Esophagus squamous epithelium (tissue), 5 donors: ENCODE measurements at regions not wholly inside any gene's neighbourhood (a gene's known extent, or its start where the extent isn't known, plus 50 kb on each side); places are given as distances from the start of the nearest gene placed in this dataset.

Experiments used
- DNase-seq: peaks from one replicate; lab custom pipeline; 2025; lab: John Stamatoyannopoulos, UW
- H3K27ac ChIP-seq, 4 donors: fragments of 200-600 bp; sonication (generic); one replicate each; pipeline ENCODE4 v1.5.1; 2016 to 2019; ENCODE audit warnings: mild to moderate bottlenecking in 1 of 4
- H3K27me3 ChIP-seq, 4 donors: fragments of 200-600 bp; sonication (generic); 1 replicate in 3 of 4; 2 replicates in 1 of 4; pipeline versions ENCODE4 v1.5.1 to v1.6.0; 2017 to 2021; ENCODE audit warnings: antibody characterized with exemption in 1 of 4
- H3K36me3 ChIP-seq, 3 donors: fragments of 200-600 bp; sonication (generic); one replicate each; pipeline ENCODE4 v1.5.1; 2016 to 2019
- H3K4me1 ChIP-seq, 3 donors: fragments of 200-600 bp; sonication (generic); one replicate each; pipeline ENCODE4 v1.5.1; 2017 to 2019
- H3K4me3 ChIP-seq, 4 donors: fragments of 200-600 bp; sonication (generic); 1 replicate in 3 of 4; 2 replicates in 1 of 4; pipeline ENCODE4 v1.5.1; 2016 to 2019; ENCODE audit warnings: mild to moderate bottlenecking in 2 of 4, moderate library complexity in 1 of 4
- H3K9me3 ChIP-seq, 3 donors: fragments of 200-600 bp; sonication (generic); one replicate each; pipeline ENCODE4 v1.5.1; 2016 to 2019
- POLR2A ChIP-seq, 4 donors: fragments of 450-650 bp; IDR thresholded peaks; one replicate each; pipeline ENCODE4 v1.6.1; 2017; ENCODE audit warnings: antibody characterized with exemption in 4 of 4, mild to moderate bottlenecking in 4 of 4, moderate library complexity in 3 of 4
- WGBS, 2 donors: methylation state at CpG; one replicate each; pipeline ENCODE4 v1.1.5; 2018; 5-methylcytosine and 5-hydroxymethylcytosine counted together
- intact Hi-C: fragments of 100-400 bp; cut with DNase I; formaldehyde crosslinking; loops from one replicate; pipeline ENCODE4 v1.15.0; 2022
- TF ChIP-seq, protein P1 (sequence below), 6 experiments: fragments of 450-650 bp in 4 of 6; fragments of 200-600 bp in 2 of 6; sonication (generic) in 2 of 6; IDR thresholded peaks; one replicate each; pipeline ENCODE4 v1.5.1; 2016 to 2019; ENCODE audit warnings: antibody characterized with exemption in 6 of 6, mild to moderate bottlenecking in 4 of 6, moderate library complexity in 4 of 6
- donor health status: DM: yes; HTN: yes; CAD: no.

DNA sequence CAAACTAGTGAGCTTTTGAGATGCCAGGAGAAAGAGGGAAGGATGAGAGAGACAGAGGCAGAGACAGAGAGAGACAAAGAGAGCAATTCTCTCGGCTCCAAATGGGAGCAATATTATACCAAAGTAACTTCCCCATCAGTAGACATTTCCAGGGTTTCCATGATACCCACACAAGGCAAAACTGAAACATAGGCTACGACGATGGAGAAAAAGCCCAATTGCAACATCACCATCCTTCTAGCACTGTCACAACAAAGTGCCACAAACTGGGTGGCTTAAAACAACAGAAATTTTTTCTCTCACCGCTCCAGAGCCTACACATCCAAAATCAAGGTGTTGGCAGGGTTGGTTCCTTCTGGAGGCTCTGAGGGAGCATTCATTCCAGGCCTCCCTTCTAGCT, 81.4 kb downstream of the KCTD12 start:
- TF ChIP-seq, protein P1, sequence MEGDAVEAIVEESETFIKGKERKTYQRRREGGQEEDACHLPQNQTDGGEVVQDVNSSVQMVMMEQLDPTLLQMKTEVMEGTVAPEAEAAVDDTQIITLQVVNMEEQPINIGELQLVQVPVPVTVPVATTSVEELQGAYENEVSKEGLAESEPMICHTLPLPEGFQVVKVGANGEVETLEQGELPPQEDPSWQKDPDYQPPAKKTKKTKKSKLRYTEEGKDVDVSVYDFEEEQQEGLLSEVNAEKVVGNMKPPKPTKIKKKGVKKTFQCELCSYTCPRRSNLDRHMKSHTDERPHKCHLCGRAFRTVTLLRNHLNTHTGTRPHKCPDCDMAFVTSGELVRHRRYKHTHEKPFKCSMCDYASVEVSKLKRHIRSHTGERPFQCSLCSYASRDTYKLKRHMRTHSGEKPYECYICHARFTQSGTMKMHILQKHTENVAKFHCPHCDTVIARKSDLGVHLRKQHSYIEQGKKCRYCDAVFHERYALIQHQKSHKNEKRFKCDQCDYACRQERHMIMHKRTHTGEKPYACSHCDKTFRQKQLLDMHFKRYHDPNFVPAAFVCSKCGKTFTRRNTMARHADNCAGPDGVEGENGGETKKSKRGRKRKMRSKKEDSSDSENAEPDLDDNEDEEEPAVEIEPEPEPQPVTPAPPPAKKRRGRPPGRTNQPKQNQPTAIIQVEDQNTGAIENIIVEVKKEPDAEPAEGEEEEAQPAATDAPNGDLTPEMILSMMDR (IDR thresholded peaks at IDR 0.05) = no peak
- no peak for TF ChIP-seq POLR2A (IDR thresholded peaks at IDR 0.05)
- intact Hi-C loops = no loop called here
- Histone ChIP-seq H3K9me3 (no peaks in the 10 kb centered on the region), H3K27ac (no peak overlapping the region), H3K36me3 (no peaks in the 10 kb centered on the region), H3K4me3 (no peak overlapping the region), H3K27me3 (no peaks in the 10 kb centered on the region), H3K4me1 (no peaks in the 10 kb centered on the region)
- WGBS, 2 donors = 76 to 88% methylated on average over 4 of the region's 4 CpGs
- no peak for DNase-seq

DNA sequence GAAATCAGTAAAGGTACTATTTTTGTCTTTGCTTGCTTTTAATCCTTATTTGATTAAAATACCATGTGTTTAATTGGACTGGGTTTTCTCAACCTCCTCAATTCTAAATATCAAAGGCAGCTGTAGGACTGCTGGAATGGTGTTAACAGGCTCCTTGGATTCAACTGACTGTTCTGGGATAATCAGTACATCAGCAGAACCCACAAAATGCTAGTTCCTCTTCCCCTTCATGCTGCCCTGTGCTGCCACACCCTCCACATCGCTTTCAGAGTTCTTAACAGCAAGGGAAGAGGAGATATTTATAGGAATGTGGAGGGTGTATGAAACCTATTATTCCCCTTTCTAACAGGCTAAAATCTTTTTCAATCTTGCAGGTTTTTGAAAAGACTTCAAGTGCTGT, 82.4 kb downstream of the KCTD12 start:
- WGBS, 2 donors = 71 to 100% methylated on average over 1 of the region's 1 CpG
- no peak for DNase-seq
- Histone ChIP-seq H3K9me3 (no peaks in the 10 kb centered on the region), H3K27me3 (no peaks in the 10 kb centered on the region), H3K36me3 (no peaks in the 10 kb centered on the region), H3K4me1 (no peaks in the 10 kb centered on the region), H3K27ac (no peak overlapping the region), H3K4me3 (no peak overlapping the region)
- TF ChIP-seq POLR2A (IDR thresholded peaks at IDR 0.05) = no peak
- TF ChIP-seq, protein P1 (IDR thresholded peaks at IDR 0.05) = no peak
- intact Hi-C loops = no loop called here

DNA sequence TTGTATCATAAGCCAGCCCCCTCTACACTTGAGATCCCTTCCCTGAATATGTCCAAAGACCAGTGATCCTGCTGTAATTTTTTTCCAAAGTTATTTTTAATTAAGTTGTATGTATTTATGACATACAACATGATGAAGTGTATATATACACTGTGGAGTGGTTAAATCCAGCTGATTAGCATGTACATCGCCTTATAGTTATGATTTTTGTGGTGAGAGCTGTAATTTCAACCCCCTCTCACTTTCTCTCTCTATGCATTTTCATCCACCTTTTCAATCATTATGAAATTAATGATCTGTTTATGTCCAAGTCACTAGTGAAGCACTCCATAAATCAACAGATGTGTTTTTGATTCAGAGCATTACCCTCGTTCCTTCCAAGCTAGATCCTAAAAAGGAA, 85.3 kb downstream of the KCTD12 start:
- intact Hi-C loops = no loop called here
- Histone ChIP-seq H3K36me3 (no peaks in the 10 kb centered on the region), H3K9me3 (no peaks in the 10 kb centered on the region), H3K4me3 (no peak overlapping the region), H3K27ac (no peak overlapping the region), H3K4me1 (no peaks in the 10 kb centered on the region), H3K27me3 (no peaks in the 10 kb centered on the region)
- 78 to 84% methylated on average over 2 of the region's 2 CpGs for WGBS, 2 donors
- TF ChIP-seq, protein P1 (IDR thresholded peaks at IDR 0.05) = no peak
- no peak for TF ChIP-seq POLR2A (IDR thresholded peaks at IDR 0.05)
- DNase-seq = no peak

DNA sequence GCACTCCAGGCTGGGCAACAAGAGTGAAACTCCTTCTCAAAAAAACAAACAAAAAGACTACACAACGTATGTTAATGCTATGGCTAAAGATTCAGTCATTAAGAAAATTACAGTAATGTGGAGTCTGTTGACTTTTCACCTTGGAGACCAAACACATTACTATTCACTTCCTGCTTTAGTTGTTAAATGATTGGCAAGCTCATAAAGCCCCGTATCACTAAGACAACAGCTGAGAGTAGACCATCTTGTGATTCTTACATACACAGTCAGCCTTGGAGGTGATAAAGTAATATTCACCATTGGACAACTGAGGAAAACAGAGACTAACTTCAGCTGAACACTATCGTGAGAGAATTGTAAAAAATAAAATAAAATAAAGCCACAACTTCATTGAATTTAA, 86.5 kb downstream of the KCTD12 start:
- Histone ChIP-seq H3K27me3 (no peaks in the 10 kb centered on the region), H3K4me1 (no peaks in the 10 kb centered on the region), H3K27ac (no peak overlapping the region), H3K4me3 (no peak overlapping the region), H3K9me3 (no peaks in the 10 kb centered on the region), H3K36me3 (no peaks in the 10 kb centered on the region)
- intact Hi-C loops = no loop called here
- DNase-seq = no peak
- 28 to 39% methylated on average over 3 of the region's 3 CpGs for WGBS, 2 donors
- TF ChIP-seq, protein P1 (IDR thresholded peaks at IDR 0.05) = no peak
- no peak for TF ChIP-seq POLR2A (IDR thresholded peaks at IDR 0.05)

DNA sequence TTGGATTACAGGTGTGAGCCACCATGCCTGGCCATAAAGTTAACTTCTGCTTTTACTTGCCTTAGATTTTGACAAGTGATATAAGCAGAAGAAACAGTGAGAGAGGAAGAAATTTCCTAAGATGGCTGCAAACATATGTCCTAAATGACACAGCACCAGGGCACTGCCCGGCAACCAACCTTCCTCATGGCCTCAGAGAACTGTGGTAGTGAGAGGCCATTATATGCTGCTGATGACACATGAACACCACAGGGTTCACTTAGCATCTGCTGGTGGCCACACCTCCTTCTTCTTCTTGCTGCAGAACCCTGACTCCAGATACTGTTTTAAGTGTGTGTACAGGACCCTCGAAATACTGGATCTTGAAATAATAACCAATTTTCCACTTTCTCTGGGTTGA, 88.2 kb downstream of the KCTD12 start:
- Histone ChIP-seq H3K9me3 (no peaks in the 10 kb centered on the region), H3K27me3 (no peaks in the 10 kb centered on the region), H3K4me3 (no peak overlapping the region), H3K36me3 (no peaks in the 10 kb centered on the region), H3K4me1 (no peaks in the 10 kb centered on the region), H3K27ac (no peak overlapping the region)
- WGBS, 2 donors = 59 to 67% methylated on average over 1 to 2 of the region's 2 CpGs
- no peak for DNase-seq
- intact Hi-C loops = no loop called here
- no peak for TF ChIP-seq POLR2A (IDR thresholded peaks at IDR 0.05)
- TF ChIP-seq, protein P1 (IDR thresholded peaks at IDR 0.05) = no peak
